Activated CD8-positive, alpha-beta memory T cell treated with anti-CD3 and anti-CD28 coated beads, Interleukin-2, amount 50 U/mL, for 1 hour (primary cell): ENCODE measurements at regions not wholly inside any gene's neighbourhood (a gene's known extent, or its start where the extent isn't known, plus 50 kb on each side); places are given as distances from the start of the nearest gene placed in this dataset.

Source experiments
- DNase-seq: peaks from one replicate; pipeline ENCODE4 v3.0.0-alpha.2; 2020; ENCODE audit errors: extremely low read depth

GRCh38 chr7:67683628-67684027, 687.0 kb downstream of the TYW1 start:
- no peak for DNase-seq

DNA sequence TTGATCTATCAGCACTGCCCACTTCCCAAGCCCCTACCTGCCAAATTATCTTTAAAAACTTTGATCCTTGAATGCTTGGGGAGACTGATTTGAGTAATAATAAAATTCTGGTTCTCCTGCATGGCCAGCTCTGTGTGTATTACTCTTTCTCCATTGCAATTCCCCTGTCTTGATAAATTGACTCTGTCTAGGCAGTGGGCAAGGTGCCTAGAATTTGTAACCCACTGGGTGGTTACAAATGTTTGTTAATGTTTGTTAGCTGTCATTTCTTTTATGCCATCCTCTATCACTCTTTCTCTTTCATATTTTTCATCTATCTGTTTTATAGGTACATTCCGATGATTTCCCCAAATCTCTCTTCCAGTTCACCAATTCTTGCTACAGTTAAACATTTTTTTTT, 694.1 kb downstream of the TYW1 start:
- no peak for DNase-seq

- no peak for DNase-seq
Observed at GRCh38 chr7:67692425-67692824, 695.8 kb downstream of the TYW1 start.

GRCh38 chr7:67696124-67696523, 699.5 kb downstream of the TYW1 start:
- no peak for DNase-seq

- DNase-seq = no peak
Observed at GRCh38 chr7:67696878-67697277, 700.2 kb downstream of the TYW1 start.

- no peak for DNase-seq
Observed at GRCh38 chr7:67698354-67698753, 701.7 kb downstream of the TYW1 start.

GRCh38 chr7:67705850-67706249, 709.2 kb downstream of the TYW1 start:
- no peak for DNase-seq

DNA sequence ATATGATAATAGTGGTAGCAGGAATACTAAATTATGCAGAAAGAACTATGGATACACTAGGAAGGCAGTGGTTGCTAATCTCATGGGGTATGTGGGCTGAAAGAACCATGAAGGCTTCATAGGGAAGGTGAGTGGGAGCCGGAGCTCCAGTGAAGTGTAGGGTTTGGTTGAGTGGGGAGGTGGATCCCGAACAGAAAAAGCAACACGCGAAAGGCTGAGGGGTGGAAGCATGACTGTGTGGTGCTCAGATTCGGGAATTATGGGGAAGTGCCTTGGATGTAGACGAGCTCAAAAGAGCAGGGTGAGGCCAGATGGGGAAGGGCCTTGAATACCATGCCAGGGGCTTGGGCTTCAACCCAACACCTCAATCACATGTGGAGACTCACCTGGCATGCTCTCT, 715.1 kb downstream of the TYW1 start:
- no peak for DNase-seq

DNA sequence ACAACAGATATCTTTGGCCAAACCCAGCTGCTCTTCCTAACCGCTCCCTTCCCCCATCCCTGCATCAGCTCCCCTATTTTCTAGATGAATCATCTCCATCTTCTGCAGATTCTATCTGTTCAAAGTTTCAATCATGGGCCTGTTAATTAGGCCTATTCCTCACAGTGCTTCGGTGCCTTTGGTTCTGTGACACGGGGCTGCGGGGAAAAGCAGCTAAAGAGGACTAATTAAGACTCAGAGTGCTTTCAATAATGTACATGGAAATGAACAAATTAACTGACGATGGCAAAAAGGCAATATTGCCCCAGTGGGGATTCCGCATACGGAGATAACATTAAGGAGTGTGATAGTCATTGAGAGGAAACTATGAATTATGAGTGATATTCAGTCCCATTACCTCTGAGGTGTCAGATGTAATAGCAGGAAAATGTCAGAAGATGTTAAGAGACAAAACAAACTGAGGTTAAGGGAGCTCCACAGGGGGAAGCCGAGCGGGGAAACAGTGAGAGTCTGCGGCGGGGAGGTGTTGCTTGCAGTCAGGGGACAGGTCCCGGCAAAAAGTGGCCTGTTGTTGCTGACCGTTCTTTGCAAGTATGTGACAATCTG, 716.9 kb downstream of the TYW1 start:
- DNase-seq = no peak

DNA sequence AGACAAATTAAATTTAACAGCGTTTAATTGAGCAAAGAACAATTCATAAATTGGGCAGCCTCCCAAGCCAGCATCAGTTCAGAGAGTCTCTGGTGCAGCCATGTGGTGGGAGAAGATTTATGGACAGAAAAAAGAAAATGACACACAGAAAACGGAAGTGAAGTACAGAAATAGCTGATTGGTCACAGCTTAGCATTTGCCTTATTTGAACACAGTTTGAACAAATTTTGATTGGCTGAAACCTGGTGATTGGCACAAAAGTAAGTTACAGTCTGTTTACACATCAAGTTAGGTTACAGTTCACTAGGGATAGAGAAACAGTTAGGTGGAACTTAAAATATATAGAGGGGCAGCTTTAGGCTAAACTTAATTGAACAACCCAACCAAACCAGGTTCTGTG, 720.1 kb downstream of the TYW1 start:
- no peak for DNase-seq

GRCh38 chr7:67723591-67723990, 727.0 kb downstream of the TYW1 start:
- DNase-seq = no peak

GRCh38 chr7:67724435-67724834, 727.8 kb downstream of the TYW1 start:
- DNase-seq = no peak

DNA sequence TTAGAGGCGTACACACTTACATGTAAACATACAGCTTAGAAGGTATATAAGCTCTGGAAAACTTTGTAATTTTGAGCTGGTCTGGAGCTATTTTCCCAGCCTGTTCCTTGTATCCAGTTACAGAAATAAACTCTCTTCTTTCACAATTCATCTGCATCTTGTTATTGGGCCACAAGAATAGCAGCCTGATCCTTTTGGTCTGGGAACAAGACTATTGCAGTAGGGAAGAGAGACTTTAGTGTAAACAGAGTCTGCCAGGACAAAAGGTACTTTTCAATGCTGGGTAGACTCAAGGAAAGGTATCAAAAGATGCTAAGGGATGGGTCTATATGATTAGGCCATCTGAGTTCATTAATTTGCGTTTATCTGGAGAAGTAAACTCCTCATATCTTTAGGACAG, 728.3 kb downstream of the TYW1 start:
- DNase-seq = no peak

GRCh38 chr7:67725423-67725822, 728.8 kb downstream of the TYW1 start:
- no peak for DNase-seq

- no peak for DNase-seq
Observed at GRCh38 chr7:67729771-67730170, 733.1 kb downstream of the TYW1 start.

DNA sequence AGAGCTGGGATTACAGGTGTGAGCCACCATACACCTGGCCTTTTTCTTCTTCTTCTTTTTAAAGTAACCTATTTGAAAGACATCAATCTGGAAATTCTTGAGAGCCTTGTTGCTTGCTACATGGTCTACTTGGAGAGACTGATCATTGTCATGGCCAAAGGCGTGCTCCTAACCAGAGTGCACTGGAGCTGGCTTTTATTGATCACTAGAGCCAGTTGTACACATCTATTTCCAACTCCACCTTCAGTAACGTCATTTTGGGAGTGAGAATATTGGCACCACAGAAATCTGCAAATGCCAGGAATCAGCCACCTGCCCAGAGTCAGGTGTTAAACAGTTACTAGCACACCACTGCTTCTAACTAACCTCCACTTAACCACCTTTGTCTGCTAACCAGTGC, 735.1 kb downstream of the TYW1 start:
- DNase-seq = no peak

GRCh38 chr7:67732898-67733297, 736.3 kb downstream of the TYW1 start:
- no peak for DNase-seq

DNA sequence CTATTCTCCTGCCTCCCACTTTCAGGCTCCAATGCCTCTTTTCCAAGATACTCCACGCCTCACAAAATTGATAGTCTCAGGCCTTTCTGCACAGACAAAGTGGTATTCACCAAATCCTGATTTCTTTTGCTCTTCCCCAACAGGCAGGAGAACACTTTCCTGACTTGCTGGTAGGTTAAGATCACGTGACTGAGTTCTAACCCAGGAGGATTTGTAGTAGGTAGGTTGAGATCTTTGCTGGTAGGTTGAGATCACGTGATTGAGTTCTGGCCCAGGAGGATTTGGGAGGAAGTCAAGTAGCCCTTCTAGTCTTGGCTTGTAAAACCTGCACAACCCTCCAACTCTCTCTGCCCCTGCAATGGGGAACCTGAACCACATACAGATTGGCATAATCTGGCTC, 741.5 kb downstream of the TYW1 start:
- no peak for DNase-seq

DNA sequence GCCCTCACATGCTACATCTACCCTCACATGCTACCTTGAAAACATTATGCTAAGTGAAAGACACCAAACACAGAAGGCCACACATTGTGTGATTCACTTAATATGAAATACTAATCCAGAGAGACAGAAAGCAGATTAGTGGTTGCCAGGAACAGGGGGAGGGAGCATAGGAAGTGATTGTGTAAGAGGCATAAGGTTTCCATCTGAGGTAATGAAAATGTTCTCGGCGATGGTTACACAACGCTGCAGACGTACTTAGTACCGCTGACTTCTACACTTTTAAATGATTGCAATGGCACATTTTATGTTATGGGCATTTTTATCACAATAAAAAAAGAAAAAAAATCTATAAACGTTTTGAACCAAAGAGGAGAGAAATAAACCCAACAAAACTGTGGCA, 742.3 kb downstream of the TYW1 start:
- DNase-seq = no peak

DNA sequence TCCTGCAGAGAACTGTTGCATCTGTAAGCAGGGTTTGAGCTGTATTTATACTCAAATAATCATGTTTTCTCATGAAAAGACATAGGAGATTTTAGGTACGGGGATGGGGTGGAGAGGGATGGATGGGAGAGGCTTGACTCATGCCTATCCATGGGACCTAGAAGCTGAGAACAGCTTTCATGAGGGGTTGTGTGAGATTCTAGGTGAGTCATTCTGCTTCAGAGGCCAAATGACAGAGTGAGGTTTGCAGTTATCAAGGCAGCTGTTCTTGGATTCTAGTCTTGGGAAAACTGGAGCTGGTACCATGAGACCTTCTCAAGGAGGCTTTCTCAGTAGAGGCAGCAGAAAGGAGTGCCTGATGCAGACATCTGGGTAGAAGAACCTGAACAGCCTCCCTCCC, 746.9 kb downstream of the TYW1 start:
- DNase-seq = no peak

GRCh38 chr7:67752227-67752626, 755.6 kb downstream of the TYW1 start:
- DNase-seq = no peak

DNA sequence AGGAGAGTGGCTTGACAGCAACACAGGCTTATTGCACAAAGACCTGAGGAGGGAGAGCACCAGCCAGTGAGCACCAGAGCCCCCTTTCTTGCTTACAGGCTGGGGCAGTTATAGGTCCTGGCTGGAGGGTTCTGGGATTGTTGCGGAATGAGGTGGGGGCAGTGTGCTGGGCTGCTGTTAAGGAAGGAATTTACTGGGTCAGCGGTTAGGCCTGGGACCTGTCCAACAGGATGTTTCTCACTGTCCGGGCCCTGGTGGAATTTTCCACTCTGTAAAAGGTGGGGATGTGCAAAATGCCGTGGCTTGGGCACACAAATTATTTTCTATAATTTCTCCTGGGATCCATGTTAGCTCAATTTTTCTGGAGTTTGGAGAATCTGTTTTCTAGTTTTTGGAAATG, 757.3 kb downstream of the TYW1 start:
- DNase-seq = no peak

DNA sequence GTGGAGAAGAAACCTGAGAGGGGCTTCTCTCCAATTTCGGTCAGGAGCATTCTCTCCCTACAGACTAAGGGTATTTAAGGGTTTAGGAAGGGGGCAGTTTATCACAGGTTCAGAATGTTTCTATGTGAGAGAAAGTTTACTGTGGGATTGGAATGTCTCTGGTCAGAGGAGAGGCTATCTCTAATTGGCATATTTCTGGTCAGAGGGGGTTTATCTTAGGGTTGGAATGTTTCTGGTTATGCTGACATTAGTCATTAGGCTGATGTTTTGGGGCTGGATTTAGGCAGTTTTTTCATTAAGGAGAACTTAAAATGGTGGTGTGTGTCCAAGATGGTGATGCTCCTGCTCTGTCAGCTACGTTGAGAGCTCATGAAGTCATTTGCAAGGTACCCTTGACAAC, 758.0 kb downstream of the TYW1 start:
- no peak for DNase-seq

DNA sequence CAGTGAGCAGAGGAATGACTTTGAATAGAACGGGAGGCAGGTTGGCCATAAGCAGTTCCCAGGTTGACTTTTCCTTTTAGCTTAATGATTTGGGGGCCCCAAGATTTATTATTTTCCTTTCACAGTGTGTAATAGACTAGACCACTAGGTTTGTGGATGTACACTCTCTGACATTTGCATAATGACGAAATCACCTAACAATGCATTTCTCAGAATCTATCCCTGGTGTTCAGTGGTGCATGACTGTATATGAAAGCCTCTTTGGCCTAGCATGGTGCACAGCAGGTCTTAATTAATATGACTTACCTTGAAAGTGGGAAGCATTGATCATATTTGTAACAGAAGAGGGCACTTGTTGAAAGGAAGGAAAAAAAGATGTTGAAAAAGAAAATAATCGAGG, 761.9 kb downstream of the TYW1 start:
- no peak for DNase-seq

GRCh38 chr7:67760971-67761370, 764.3 kb downstream of the TYW1 start:
- DNase-seq = no peak
